HCT116 (cell line): ENCODE measurements at regions not wholly inside any gene's neighbourhood (a gene's known extent, or its start where the extent isn't known, plus 50 kb on each side); places are given as distances from the start of the nearest gene placed in this dataset.
A peak's percentile ranks its signal among the peaks of the same experiment; 100 is the strongest.
"Not testable (repeated sequence)": the region's sequence is repeated elsewhere in the genome, so short reads cannot be mapped to it uniquely, and the experiment has no call there.

Source experiments
- ATAC-seq: fragments of 200-7000 bp; cut with Tn5 transposase; 2 replicates; pipeline ENCODE4 v1.9.1; 2020; ENCODE audit warnings: mild to moderate bottlenecking, moderate library complexity
- BruUV-seq: library from RNA; stranded (reverse); fragments of 400-500 nt; replicated peaks from 2 replicates; lab custom pipeline; 2021; lab: Mats Ljungman, UMichigan
- CTCF ChIA-PET: fragments of 300-600 bp; sonication (Branson Sonifier 250); formaldehyde crosslinking; loops from one replicate; lab custom pipeline; 2021; ENCODE audit warnings: antibody characterized with exemption; lab: Charles Lee
- POLR2A ChIA-PET: fragments of 300-600, 350-600 bp; sonication (Branson Sonifier 250); formaldehyde crosslinking; loops from one replicate; lab custom pipeline; 2021; ENCODE audit warnings: antibody characterized with exemption; lab: Charles Lee
- RAD21 ChIA-PET, 2 experiments: fragments of 300-600 bp; sonication (Branson Sonifier 250); formaldehyde crosslinking; loops; one replicate each; lab custom pipeline; 2023; ENCODE audit warnings: low total read pairs in 2 of 2; ENCODE audit not compliant: uncharacterized antibody in 2 of 2, unreplicated experiment in 2 of 2, low non-redundant PET in 1 of 2; lab: Charles Lee
- DNase-seq: peaks from one replicate; pipeline ENCODE4 v3.0.0-alpha.2; 2010; ENCODE audit warnings: low read depth, low spot score
- H2AFZ ChIP-seq: fragments of 200-600 bp; shearing (Covaris generic), sonication (generic); 2 replicates; pipeline ENCODE4 v1.6.1; 2017; ENCODE audit warnings: low read depth, mixed run types, mixed read lengths, antibody characterized with exemption, low read length; ENCODE audit not compliant: poor library complexity, severe bottlenecking
- H3K27ac ChIP-seq: 2 replicates; pipeline ENCODE4 v1.5.1; 2012; ENCODE audit warnings: low read depth, low read length
- H3K27me3 ChIP-seq: fragments of 200-600 bp; sonication (generic); 2 replicates; pipeline ENCODE4 v1.6.1; 2016; ENCODE audit warnings: mixed run types, low read length, mixed read lengths; ENCODE audit not compliant: insufficient read depth
- H3K36me3 ChIP-seq, 2 experiments: fragments of 200-500 bp in 1 of 2; fragments of 200-600 bp in 1 of 2; sonication (Bioruptor generic) in 1 of 2; sonication (generic) in 1 of 2; 2 replicates each; pipeline versions ENCODE4 v1.5.1 to v1.6.1; 2014 to 2016; ENCODE audit warnings: low read length in 2 of 2, inconsistent platforms in 1 of 2, mixed read lengths in 1 of 2, mixed run types in 1 of 2; ENCODE audit not compliant: insufficient read depth in 2 of 2, control insufficient read depth in 1 of 2
- H3K4me1 ChIP-seq, 2 experiments: fragments of 200-600 bp in 1 of 2; sonication (generic) in 1 of 2; 2 replicates each; pipeline versions ENCODE4 v1.5.1 to v1.6.1; 2012 to 2017; ENCODE audit warnings: low read length in 2 of 2, inconsistent platforms in 1 of 2, mild to moderate bottlenecking in 1 of 2, mixed read lengths in 1 of 2, mixed run types in 1 of 2, moderate library complexity in 1 of 2; ENCODE audit not compliant: insufficient read depth in 2 of 2, control insufficient read depth in 1 of 2
- H3K4me2 ChIP-seq: fragments of 200-600 bp; sonication (generic); 2 replicates; pipeline ENCODE4 v1.6.1; 2017; ENCODE audit warnings: mixed run types, low read length, mixed read lengths
- H3K4me3 ChIP-seq, 2 experiments: fragments of 200-600 bp in 1 of 2; sonication (generic) in 1 of 2; replicated peaks in 1 of 2; 2 replicates each; pipeline ENCODE4 v1.5.1; 2011 to 2016; ENCODE audit warnings: low read length in 2 of 2, control low read depth in 1 of 2, low read depth in 1 of 2, mild to moderate bottlenecking in 1 of 2, mixed read lengths in 1 of 2, mixed run types in 1 of 2
- H3K79me2 ChIP-seq: fragments of 200-600 bp; sonication (generic); 2 replicates; pipeline ENCODE4 v1.6.1; 2017; ENCODE audit warnings: mild to moderate bottlenecking, mixed run types, low read length, moderate library complexity, mixed read lengths; ENCODE audit not compliant: insufficient read depth
- H3K9ac ChIP-seq: fragments of 200-600 bp; sonication (generic); 2 replicates; pipeline ENCODE4 v1.6.1; 2016; ENCODE audit warnings: low read length, mixed read lengths
- H3K9me2 ChIP-seq: fragments of 200-600 bp; sonication (generic), shearing (Covaris generic); 2 replicates; pipeline ENCODE4 v1.6.1; 2017; ENCODE audit warnings: mixed run types, mild to moderate bottlenecking, moderate library complexity; ENCODE audit not compliant: insufficient read depth
- H3K9me3 ChIP-seq, 2 experiments: fragments of 200-500 bp in 1 of 2; fragments of 200-600 bp in 1 of 2; sonication (Bioruptor generic) in 1 of 2; sonication (generic) in 1 of 2; 2 replicates each; pipeline ENCODE4 v1.6.1; 2014 to 2017; ENCODE audit warnings: low read length in 2 of 2, mixed read lengths in 2 of 2, inconsistent platforms in 1 of 2, low read depth in 1 of 2, mild to moderate bottlenecking in 1 of 2, mixed run types in 1 of 2, moderate library complexity in 1 of 2; ENCODE audit not compliant: control insufficient read depth in 1 of 2, insufficient read depth in 1 of 2
- H4K20me1 ChIP-seq: fragments of 200-600 bp; sonication (generic), shearing (Covaris generic); 2 replicates; pipeline ENCODE4 v1.6.1; 2017; ENCODE audit warnings: mixed run types, mild to moderate bottlenecking, moderate library complexity; ENCODE audit not compliant: insufficient read depth
- CEBPB ChIP-seq: IDR thresholded peaks from 2 replicates; pipeline ENCODE4 v1.6.1; 2012; ENCODE audit warnings: low read depth
- EGR1 ChIP-seq: IDR thresholded peaks from 2 replicates; pipeline ENCODE4 v1.6.1; 2012; ENCODE audit warnings: low read depth
- ELF1 ChIP-seq: IDR thresholded peaks from 2 replicates; pipeline ENCODE4 v1.6.1; 2012; ENCODE audit warnings: low read depth, borderline replicate concordance
- EZH2 ChIP-seq: fragments of 200-600 bp; sonication (generic); IDR thresholded peaks from 2 replicates; pipeline ENCODE4 v1.6.1; 2017; ENCODE audit warnings: antibody characterized with exemption, mixed run types
- FOSL1 ChIP-seq: IDR thresholded peaks from 2 replicates; pipeline ENCODE4 v1.6.1; 2012; ENCODE audit warnings: low read depth
- JUND ChIP-seq: IDR thresholded peaks from 2 replicates; pipeline ENCODE4 v1.6.1; 2012
- POLR2AphosphoS5 ChIP-seq: IDR thresholded peaks from 2 replicates; pipeline ENCODE4 v1.6.1; 2011; ENCODE audit warnings: mild to moderate bottlenecking, low read depth, low read length, moderate library complexity
- SP1 ChIP-seq: IDR thresholded peaks from 2 replicates; pipeline ENCODE4 v1.6.1; 2012; ENCODE audit warnings: low read depth
- SRF ChIP-seq: IDR thresholded peaks from 2 replicates; pipeline ENCODE4 v1.6.1; 2012; ENCODE audit warnings: low read depth
- TCF7L2 ChIP-seq: IDR thresholded peaks from 2 replicates; pipeline ENCODE4 v1.7.0; 2011; ENCODE audit warnings: borderline replicate concordance, inconsistent platforms; ENCODE audit not compliant: insufficient read depth, insufficient read length; ENCODE audit errors: extremely low read depth
- YY1 ChIP-seq: IDR thresholded peaks from 2 replicates; pipeline ENCODE4 v1.6.1; 2011; ENCODE audit warnings: low read length, low read depth, moderate library complexity, mild to moderate bottlenecking; ENCODE audit not compliant: insufficient replicate concordance; ENCODE audit errors: extremely low read depth
- ZBTB33 ChIP-seq: IDR thresholded peaks from 2 replicates; pipeline ENCODE4 v1.6.1; 2011; ENCODE audit warnings: mild to moderate bottlenecking, low read length, moderate library complexity; ENCODE audit not compliant: insufficient replicate concordance; ENCODE audit errors: extremely low read depth
- ZNF274 ChIP-seq: fragments of 200-500 bp; sonication (Bioruptor generic); IDR thresholded peaks from 2 replicates; pipeline ENCODE4 v1.6.1; 2014; ENCODE audit warnings: mild to moderate bottlenecking, low read depth, low read length, inconsistent platforms
- intact Hi-C: fragments of 100-400 bp; cut with micrococcal nuclease; formaldehyde crosslinking; loops from 2 replicates; pipeline ENCODE4 v1.10.0; 2022

- POLR2A ChIA-PET, DNase-seq, RAD21 ChIA-PET, H4K20me1 ChIP-seq, H3K9me2 ChIP-seq, H3K27ac ChIP-seq, H3K4me3 ChIP-seq, H3K27me3 ChIP-seq, BruUV-seq, H3K4me1 ChIP-seq, intact Hi-C loops, CTCF ChIA-PET, H3K79me2 ChIP-seq, H3K4me2 ChIP-seq, H3K9ac ChIP-seq, ATAC-seq, H3K36me3 ChIP-seq, H2AFZ ChIP-seq, H3K9me3 ChIP-seq: not testable (repeated sequence)
These were observed 262.1 kb upstream of the TMC3 start for GRCh38 chr15:81636064-81636463.

GRCh38 chr15:81633889-81634288 is 259.9 kb upstream of the TMC3 start:
- 0 out of 2 replicates have a peak, but pooled peaks cover 5% of the 10 kb centered on the region for H3K27me3 ChIP-seq
- ChIA-PET RAD21 (no interaction called here), POLR2A (no interaction called here), CTCF (no interaction called here)
- no peak overlapping the region for H3K4me2 ChIP-seq
- H3K79me2 ChIP-seq = no peaks in the 10 kb centered on the region
- no peak overlapping the region for H3K9ac ChIP-seq
- no peak overlapping the region for H3K27ac ChIP-seq
- H3K4me3 ChIP-seq = no peak overlapping the region
- H3K4me1 ChIP-seq = no peaks in the 10 kb centered on the region
- no peaks in the 10 kb centered on the region for H4K20me1 ChIP-seq
- intact Hi-C loops = no loop called here
- BruUV-seq = no TSS peak
- no peak for TF ChIP-seq CEBPB
- TF ChIP-seq EGR1 = no peak
- TF ChIP-seq YY1 = peak; percentile 19
- H3K9me3 ChIP-seq = no peaks in the 10 kb centered on the region
- no peak for DNase-seq
- no peak for ATAC-seq
- H3K9me2 ChIP-seq = no peaks in the 10 kb centered on the region
- no peak overlapping the region for H2AFZ ChIP-seq
- no peaks in the 10 kb centered on the region for H3K36me3 ChIP-seq

GRCh38 chr15:81625896-81626295 is 251.9 kb upstream of the TMC3 start:
- H3K27me3 ChIP-seq = peaks cover 3% of the 10 kb centered on the region; the same call in 1 of the 2 replicates
- ChIA-PET POLR2A (no interaction called here), RAD21 (no interaction called here), CTCF (no interaction called here)
- H4K20me1 ChIP-seq = no peaks in the 10 kb centered on the region
- no peak for ATAC-seq
- no peaks in the 10 kb centered on the region for H3K4me1 ChIP-seq
- H3K9me3 ChIP-seq = no peaks in the 10 kb centered on the region
- no peak overlapping the region for H3K4me2 ChIP-seq
- BruUV-seq = no TSS peak
- no peak overlapping the region for H3K27ac ChIP-seq
- H3K79me2 ChIP-seq = no peaks in the 10 kb centered on the region
- DNase-seq = no peak
- no peaks in the 10 kb centered on the region for H3K36me3 ChIP-seq
- no peak overlapping the region for H2AFZ ChIP-seq
- intact Hi-C loops = no loop called here
- no peak overlapping the region for H3K9ac ChIP-seq
- no peaks in the 10 kb centered on the region for H3K9me2 ChIP-seq
- no peak overlapping the region for H3K4me3 ChIP-seq
- no peak for TF ChIP-seq POLR2AphosphoS5
- TF ChIP-seq FOSL1 = no peak
- TF ChIP-seq TCF7L2 = no peak
- no peak for TF ChIP-seq JUND
- no peak for TF ChIP-seq SP1
- TF ChIP-seq SRF = no peak
- no peak for TF ChIP-seq EGR1
- TF ChIP-seq CEBPB = no peak
- no peak for TF ChIP-seq ZNF274
- TF ChIP-seq ELF1 = no peak
- TF ChIP-seq EZH2 = no peak
- no peak for TF ChIP-seq ZBTB33
